ENCODE measurements at regions not wholly inside any gene's neighbourhood (a gene's known extent, or its start where the extent isn't known, plus 50 kb on each side); places are given as distances from the start of the nearest gene placed in this dataset.

DNA sequence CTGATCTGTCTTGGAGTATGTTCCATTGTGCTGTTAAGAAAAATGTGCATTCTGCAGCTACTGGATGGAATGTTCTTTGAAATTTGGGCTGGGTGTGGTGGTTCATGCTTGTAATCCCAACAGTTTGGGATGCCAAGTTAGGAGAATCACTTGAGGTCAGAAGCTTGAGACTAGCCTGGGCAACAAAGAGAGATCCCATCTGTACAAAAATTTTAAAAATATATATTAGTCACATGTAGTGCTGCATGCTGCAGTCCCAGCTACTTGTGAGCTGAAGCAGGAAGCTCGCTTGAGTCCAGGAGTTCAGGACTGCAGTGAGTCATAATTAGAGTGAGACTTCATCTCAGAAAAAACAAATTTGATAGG, 62.8 kb upstream of the PLSCR4 start:
- TF ChIP-seq, protein P1, sequence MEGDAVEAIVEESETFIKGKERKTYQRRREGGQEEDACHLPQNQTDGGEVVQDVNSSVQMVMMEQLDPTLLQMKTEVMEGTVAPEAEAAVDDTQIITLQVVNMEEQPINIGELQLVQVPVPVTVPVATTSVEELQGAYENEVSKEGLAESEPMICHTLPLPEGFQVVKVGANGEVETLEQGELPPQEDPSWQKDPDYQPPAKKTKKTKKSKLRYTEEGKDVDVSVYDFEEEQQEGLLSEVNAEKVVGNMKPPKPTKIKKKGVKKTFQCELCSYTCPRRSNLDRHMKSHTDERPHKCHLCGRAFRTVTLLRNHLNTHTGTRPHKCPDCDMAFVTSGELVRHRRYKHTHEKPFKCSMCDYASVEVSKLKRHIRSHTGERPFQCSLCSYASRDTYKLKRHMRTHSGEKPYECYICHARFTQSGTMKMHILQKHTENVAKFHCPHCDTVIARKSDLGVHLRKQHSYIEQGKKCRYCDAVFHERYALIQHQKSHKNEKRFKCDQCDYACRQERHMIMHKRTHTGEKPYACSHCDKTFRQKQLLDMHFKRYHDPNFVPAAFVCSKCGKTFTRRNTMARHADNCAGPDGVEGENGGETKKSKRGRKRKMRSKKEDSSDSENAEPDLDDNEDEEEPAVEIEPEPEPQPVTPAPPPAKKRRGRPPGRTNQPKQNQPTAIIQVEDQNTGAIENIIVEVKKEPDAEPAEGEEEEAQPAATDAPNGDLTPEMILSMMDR (conservative IDR thresholded peaks at IDR 0.05; ENCODE audit: low read length): no peak
- no peak for TF ChIP-seq EZH2phosphoT487 (IDR thresholded peaks at IDR 0.05; ENCODE audit: borderline replicate concordance, low read depth, low read length)
